Liver (tissue), 3 donors: ENCODE measurements at regions not wholly inside any gene's neighbourhood (a gene's known extent, or its start where the extent isn't known, plus 50 kb on each side); places are given as distances from the start of the nearest gene placed in this dataset.

Experiments used
- GABPA ChIP-seq, 2 donors: IDR thresholded peaks in 1 of 2; conservative IDR thresholded peaks in 1 of 2; 2 replicates each; pipeline ENCODE4 v1.6.1; 2016; ENCODE audit warnings: antibody characterized with exemption in 2 of 2, mild to moderate bottlenecking in 1 of 2, moderate library complexity in 1 of 2
- HNF4A ChIP-seq, 2 donors: conservative IDR thresholded peaks; 2 replicates each; pipeline ENCODE4 v1.6.1; 2016; ENCODE audit warnings: antibody characterized with exemption in 2 of 2, mild to moderate bottlenecking in 2 of 2
- RAD21 ChIP-seq, 2 donors: IDR thresholded peaks; 2 replicates each; pipeline ENCODE4 v1.6.1; 2016; ENCODE audit warnings: antibody characterized with exemption in 2 of 2, mild to moderate bottlenecking in 2 of 2
- SP1 ChIP-seq: IDR thresholded peaks from 2 replicates; pipeline ENCODE4 v1.6.1; 2018; ENCODE audit warnings: antibody characterized with exemption, mild to moderate bottlenecking
- TAF1 ChIP-seq: conservative IDR thresholded peaks from 2 replicates; pipeline ENCODE4 v1.6.1; 2016; ENCODE audit warnings: antibody characterized with exemption, mild to moderate bottlenecking
- YY1 ChIP-seq: IDR thresholded peaks from 2 replicates; pipeline ENCODE4 v1.6.1; 2016; ENCODE audit warnings: antibody characterized with exemption, mild to moderate bottlenecking
- TF ChIP-seq, protein P1 (sequence below): IDR thresholded peaks from 2 replicates; pipeline ENCODE4 v1.6.1; 2016; ENCODE audit warnings: antibody characterized with exemption, mild to moderate bottlenecking
- TF ChIP-seq, protein P2 (sequence below): fragments of 150-350 bp; IDR thresholded peaks from 2 replicates; pipeline ENCODE4 v1.5.1; 2017; ENCODE audit warnings: improper control_type of control experiment, low read depth, low read length; ENCODE audit not compliant: missing input control
- TF ChIP-seq, protein P3 (sequence below): IDR thresholded peaks from 2 replicates; pipeline ENCODE4 v1.6.1; 2016; ENCODE audit warnings: antibody characterized with exemption
- TF ChIP-seq, protein P4 (sequence below): IDR thresholded peaks from 2 replicates; pipeline ENCODE4 v1.6.1; 2016; ENCODE audit warnings: antibody characterized with exemption
- donor health status: healthy.
- donor health status: healthy.

DNA sequence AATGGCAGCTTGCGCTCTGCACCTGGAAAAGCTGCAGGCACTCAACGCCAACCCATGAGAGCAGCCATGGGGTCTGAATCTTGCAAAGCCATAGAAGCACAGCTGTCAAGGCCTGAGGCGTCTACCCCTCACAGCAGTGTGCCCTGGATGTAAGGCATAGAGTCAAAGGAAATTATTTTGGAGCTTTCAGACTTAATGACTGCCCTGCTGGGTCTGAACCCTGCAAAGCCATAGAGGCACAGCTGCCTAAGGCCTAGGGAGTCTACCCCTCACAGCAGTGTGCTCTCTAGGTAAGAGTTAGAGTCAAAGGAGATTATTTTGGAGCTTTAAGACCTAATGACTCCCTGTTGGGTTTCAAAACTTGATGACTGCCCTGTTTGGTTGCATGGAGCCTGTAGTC is 706.9 kb upstream of the VSTM2A start:
- TF ChIP-seq, protein P1, sequence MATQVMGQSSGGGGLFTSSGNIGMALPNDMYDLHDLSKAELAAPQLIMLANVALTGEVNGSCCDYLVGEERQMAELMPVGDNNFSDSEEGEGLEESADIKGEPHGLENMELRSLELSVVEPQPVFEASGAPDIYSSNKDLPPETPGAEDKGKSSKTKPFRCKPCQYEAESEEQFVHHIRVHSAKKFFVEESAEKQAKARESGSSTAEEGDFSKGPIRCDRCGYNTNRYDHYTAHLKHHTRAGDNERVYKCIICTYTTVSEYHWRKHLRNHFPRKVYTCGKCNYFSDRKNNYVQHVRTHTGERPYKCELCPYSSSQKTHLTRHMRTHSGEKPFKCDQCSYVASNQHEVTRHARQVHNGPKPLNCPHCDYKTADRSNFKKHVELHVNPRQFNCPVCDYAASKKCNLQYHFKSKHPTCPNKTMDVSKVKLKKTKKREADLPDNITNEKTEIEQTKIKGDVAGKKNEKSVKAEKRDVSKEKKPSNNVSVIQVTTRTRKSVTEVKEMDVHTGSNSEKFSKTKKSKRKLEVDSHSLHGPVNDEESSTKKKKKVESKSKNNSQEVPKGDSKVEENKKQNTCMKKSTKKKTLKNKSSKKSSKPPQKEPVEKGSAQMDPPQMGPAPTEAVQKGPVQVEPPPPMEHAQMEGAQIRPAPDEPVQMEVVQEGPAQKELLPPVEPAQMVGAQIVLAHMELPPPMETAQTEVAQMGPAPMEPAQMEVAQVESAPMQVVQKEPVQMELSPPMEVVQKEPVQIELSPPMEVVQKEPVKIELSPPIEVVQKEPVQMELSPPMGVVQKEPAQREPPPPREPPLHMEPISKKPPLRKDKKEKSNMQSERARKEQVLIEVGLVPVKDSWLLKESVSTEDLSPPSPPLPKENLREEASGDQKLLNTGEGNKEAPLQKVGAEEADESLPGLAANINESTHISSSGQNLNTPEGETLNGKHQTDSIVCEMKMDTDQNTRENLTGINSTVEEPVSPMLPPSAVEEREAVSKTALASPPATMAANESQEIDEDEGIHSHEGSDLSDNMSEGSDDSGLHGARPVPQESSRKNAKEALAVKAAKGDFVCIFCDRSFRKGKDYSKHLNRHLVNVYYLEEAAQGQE: no peak
- TF ChIP-seq, protein P2, sequence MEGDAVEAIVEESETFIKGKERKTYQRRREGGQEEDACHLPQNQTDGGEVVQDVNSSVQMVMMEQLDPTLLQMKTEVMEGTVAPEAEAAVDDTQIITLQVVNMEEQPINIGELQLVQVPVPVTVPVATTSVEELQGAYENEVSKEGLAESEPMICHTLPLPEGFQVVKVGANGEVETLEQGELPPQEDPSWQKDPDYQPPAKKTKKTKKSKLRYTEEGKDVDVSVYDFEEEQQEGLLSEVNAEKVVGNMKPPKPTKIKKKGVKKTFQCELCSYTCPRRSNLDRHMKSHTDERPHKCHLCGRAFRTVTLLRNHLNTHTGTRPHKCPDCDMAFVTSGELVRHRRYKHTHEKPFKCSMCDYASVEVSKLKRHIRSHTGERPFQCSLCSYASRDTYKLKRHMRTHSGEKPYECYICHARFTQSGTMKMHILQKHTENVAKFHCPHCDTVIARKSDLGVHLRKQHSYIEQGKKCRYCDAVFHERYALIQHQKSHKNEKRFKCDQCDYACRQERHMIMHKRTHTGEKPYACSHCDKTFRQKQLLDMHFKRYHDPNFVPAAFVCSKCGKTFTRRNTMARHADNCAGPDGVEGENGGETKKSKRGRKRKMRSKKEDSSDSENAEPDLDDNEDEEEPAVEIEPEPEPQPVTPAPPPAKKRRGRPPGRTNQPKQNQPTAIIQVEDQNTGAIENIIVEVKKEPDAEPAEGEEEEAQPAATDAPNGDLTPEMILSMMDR: no peak
- TF ChIP-seq YY1: no peak
- no peak for TF ChIP-seq TAF1
- no peak for TF ChIP-seq GABPA (IDR thresholded peaks at IDR 0.05 in 1 of 2, conservative IDR thresholded peaks at IDR 0.05 in 1 of 2)
- TF ChIP-seq SP1: no peak
- TF ChIP-seq RAD21 (IDR thresholded peaks at IDR 0.05): no peak
- TF ChIP-seq, protein P3, sequence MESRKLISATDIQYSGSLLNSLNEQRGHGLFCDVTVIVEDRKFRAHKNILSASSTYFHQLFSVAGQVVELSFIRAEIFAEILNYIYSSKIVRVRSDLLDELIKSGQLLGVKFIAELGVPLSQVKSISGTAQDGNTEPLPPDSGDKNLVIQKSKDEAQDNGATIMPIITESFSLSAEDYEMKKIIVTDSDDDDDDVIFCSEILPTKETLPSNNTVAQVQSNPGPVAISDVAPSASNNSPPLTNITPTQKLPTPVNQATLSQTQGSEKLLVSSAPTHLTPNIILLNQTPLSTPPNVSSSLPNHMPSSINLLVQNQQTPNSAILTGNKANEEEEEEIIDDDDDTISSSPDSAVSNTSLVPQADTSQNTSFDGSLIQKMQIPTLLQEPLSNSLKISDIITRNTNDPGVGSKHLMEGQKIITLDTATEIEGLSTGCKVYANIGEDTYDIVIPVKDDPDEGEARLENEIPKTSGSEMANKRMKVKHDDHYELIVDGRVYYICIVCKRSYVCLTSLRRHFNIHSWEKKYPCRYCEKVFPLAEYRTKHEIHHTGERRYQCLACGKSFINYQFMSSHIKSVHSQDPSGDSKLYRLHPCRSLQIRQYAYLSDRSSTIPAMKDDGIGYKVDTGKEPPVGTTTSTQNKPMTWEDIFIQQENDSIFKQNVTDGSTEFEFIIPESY: no peak
- TF ChIP-seq HNF4A (conservative IDR thresholded peaks at IDR 0.05): no peak
- TF ChIP-seq, protein P4, sequence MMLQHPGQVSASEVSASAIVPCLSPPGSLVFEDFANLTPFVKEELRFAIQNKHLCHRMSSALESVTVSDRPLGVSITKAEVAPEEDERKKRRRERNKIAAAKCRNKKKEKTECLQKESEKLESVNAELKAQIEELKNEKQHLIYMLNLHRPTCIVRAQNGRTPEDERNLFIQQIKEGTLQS: no peak
